ENCODE measurements at regions not wholly inside any gene's neighbourhood (a gene's known extent, or its start where the extent isn't known, plus 50 kb on each side); places are given as distances from the start of the nearest gene placed in this dataset.

GRCh38 chr13:105788530-105788929, 746.9 kb downstream of the EFNB2 start:
- Histone ChIP-seq H3K4me1 (ENCODE audit: insufficient read depth) (no peaks in the 10 kb centered on the region), H3K27ac (no peak overlapping the region), H3K4me3 (no peak overlapping the region), H2AFZ (no peak overlapping the region), H3K9me3 (ENCODE audit: low read depth) (no peaks in the 10 kb centered on the region), H4K20me1 (ENCODE audit: insufficient read depth, poor library complexity, severe bottlenecking) (no peaks in the 10 kb centered on the region), H3K4me2 (no peak overlapping the region), H3K79me2 (no peaks in the 10 kb centered on the region), H3K36me3 (replicated peaks; ENCODE audit: insufficient read depth, low read depth) (no peaks in the 10 kb centered on the region), H3K9me2 (replicated peaks; ENCODE audit: insufficient read depth) (no peaks in the 10 kb centered on the region), H3K27me3 (no peaks in the 10 kb centered on the region)
- WGBS (ENCODE audit: low lambda C conversion rate, missing lambda C conversion rate), result 69% methylated on average over 3 of the region's 3 CpGs
- TF ChIP-seq, protein P1, sequence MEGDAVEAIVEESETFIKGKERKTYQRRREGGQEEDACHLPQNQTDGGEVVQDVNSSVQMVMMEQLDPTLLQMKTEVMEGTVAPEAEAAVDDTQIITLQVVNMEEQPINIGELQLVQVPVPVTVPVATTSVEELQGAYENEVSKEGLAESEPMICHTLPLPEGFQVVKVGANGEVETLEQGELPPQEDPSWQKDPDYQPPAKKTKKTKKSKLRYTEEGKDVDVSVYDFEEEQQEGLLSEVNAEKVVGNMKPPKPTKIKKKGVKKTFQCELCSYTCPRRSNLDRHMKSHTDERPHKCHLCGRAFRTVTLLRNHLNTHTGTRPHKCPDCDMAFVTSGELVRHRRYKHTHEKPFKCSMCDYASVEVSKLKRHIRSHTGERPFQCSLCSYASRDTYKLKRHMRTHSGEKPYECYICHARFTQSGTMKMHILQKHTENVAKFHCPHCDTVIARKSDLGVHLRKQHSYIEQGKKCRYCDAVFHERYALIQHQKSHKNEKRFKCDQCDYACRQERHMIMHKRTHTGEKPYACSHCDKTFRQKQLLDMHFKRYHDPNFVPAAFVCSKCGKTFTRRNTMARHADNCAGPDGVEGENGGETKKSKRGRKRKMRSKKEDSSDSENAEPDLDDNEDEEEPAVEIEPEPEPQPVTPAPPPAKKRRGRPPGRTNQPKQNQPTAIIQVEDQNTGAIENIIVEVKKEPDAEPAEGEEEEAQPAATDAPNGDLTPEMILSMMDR (IDR thresholded peaks at IDR 0.05; ENCODE audit: poor library complexity), result no peak
- TF ChIP-seq EZH2 (IDR thresholded peaks at IDR 0.05; ENCODE audit: borderline replicate concordance) (no peak), EZH2phosphoT487 (IDR thresholded peaks at IDR 0.05; ENCODE audit: low read depth, severe bottlenecking, unreplicated experiment) (no peak)
- DNase-seq (ENCODE audit: low spot score), result no peak

- no peak overlapping the region for H3K4me3 ChIP-seq
- no peaks in the 10 kb centered on the region for H3K9me3 ChIP-seq (ENCODE audit: low read depth)
- no peaks in the 10 kb centered on the region for H3K27me3 ChIP-seq
- no peaks in the 10 kb centered on the region for H4K20me1 ChIP-seq (ENCODE audit: insufficient read depth, poor library complexity, severe bottlenecking)
- 90% methylated on average over 9 of the region's 9 CpGs for WGBS (ENCODE audit: low lambda C conversion rate, missing lambda C conversion rate)
- no peaks in the 10 kb centered on the region for H3K4me1 ChIP-seq (ENCODE audit: insufficient read depth)
- H3K4me2 ChIP-seq, result no peak overlapping the region
- DNase-seq (ENCODE audit: low spot score), result no peak
- no peaks in the 10 kb centered on the region for H3K79me2 ChIP-seq
- H3K27ac ChIP-seq, result no peak overlapping the region
- no peak overlapping the region for H2AFZ ChIP-seq
- H3K9me2 ChIP-seq (replicated peaks; ENCODE audit: insufficient read depth), result no peaks in the 10 kb centered on the region
- TF ChIP-seq EZH2 (IDR thresholded peaks at IDR 0.05; ENCODE audit: borderline replicate concordance), result no peak
- TF ChIP-seq EZH2phosphoT487 (IDR thresholded peaks at IDR 0.05; ENCODE audit: low read depth, severe bottlenecking, unreplicated experiment), result no peak
- TF ChIP-seq, protein P1 (IDR thresholded peaks at IDR 0.05; ENCODE audit: poor library complexity), result no peak
- H3K36me3 ChIP-seq (replicated peaks; ENCODE audit: insufficient read depth, low read depth), result no peaks in the 10 kb centered on the region
Observed at GRCh38 chr13:105787632-105788031, 747.8 kb downstream of the EFNB2 start.

DNA sequence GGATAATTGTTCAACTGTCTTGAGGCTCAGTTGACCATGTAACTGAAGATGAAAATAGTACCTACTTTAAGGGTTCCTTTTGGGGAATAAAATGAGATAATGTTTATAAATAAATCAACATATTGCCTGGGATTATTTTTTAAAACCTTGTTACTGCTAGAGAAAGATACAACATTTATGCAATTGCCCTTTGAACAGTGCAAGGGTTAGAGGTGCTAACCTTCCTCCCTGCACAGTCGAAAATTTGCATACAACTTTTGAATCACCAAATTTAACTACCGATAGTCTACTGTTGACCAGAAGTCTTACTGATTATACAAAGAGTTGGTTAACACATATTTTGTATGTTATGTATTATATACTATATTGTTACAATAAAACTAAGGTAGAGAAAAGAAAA, 750.0 kb downstream of the EFNB2 start:
- no peak for DNase-seq (ENCODE audit: low spot score)
- no peak overlapping the region for H3K4me2 ChIP-seq
- no peak overlapping the region for H3K27ac ChIP-seq
- no peaks in the 10 kb centered on the region for H3K79me2 ChIP-seq
- 93% methylated on average over 2 of the region's 2 CpGs for WGBS (ENCODE audit: low lambda C conversion rate, missing lambda C conversion rate)
- no peaks in the 10 kb centered on the region for H4K20me1 ChIP-seq (ENCODE audit: insufficient read depth, poor library complexity, severe bottlenecking)
- H3K4me1 ChIP-seq (ENCODE audit: insufficient read depth), result no peaks in the 10 kb centered on the region
- no peak overlapping the region for H3K4me3 ChIP-seq
- H3K9me2 ChIP-seq (replicated peaks; ENCODE audit: insufficient read depth), result no peaks in the 10 kb centered on the region
- H2AFZ ChIP-seq, result no peak overlapping the region
- H3K27me3 ChIP-seq, result no peaks in the 10 kb centered on the region
- TF ChIP-seq, protein P1 (IDR thresholded peaks at IDR 0.05; ENCODE audit: poor library complexity), result no peak
- TF ChIP-seq EZH2 (IDR thresholded peaks at IDR 0.05; ENCODE audit: borderline replicate concordance) (no peak), EZH2phosphoT487 (IDR thresholded peaks at IDR 0.05; ENCODE audit: low read depth, severe bottlenecking, unreplicated experiment) (no peak)
- H3K9me3 ChIP-seq (ENCODE audit: low read depth), result no peaks in the 10 kb centered on the region
- no peaks in the 10 kb centered on the region for H3K36me3 ChIP-seq (replicated peaks; ENCODE audit: insufficient read depth, low read depth)

DNA sequence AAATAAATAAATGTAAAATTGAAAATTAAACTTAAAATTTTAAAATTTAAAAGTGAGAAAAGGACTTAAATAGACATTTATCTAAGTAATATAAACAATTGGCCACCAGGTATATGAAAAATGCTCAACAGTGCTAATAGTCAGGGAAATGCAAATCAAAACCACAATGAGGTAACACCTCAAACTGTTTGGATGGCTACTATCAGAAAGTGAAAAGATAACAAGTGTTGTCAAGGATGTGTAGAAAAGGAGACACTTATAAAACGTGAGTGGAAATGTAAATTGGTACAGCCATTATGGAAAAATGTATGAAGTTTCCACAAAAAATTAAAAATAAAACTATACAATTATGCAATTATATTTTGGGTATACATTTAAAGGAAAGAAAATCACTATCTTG, 752.2 kb downstream of the EFNB2 start:
- H4K20me1 ChIP-seq (ENCODE audit: insufficient read depth, poor library complexity, severe bottlenecking), result no peaks in the 10 kb centered on the region
- no peaks in the 10 kb centered on the region for H3K36me3 ChIP-seq (replicated peaks; ENCODE audit: insufficient read depth, low read depth)
- H2AFZ ChIP-seq, result no peak overlapping the region
- no peak overlapping the region for H3K4me3 ChIP-seq
- no peak for DNase-seq (ENCODE audit: low spot score)
- H3K27ac ChIP-seq, result no peak overlapping the region
- no peaks in the 10 kb centered on the region for H3K79me2 ChIP-seq
- no peaks in the 10 kb centered on the region for H3K27me3 ChIP-seq
- no peaks in the 10 kb centered on the region for H3K4me1 ChIP-seq (ENCODE audit: insufficient read depth)
- WGBS (ENCODE audit: low lambda C conversion rate, missing lambda C conversion rate), result 65% methylated on average over 1 of the region's 1 CpG
- H3K9me3 ChIP-seq (ENCODE audit: low read depth), result no peaks in the 10 kb centered on the region
- no peaks in the 10 kb centered on the region for H3K9me2 ChIP-seq (replicated peaks; ENCODE audit: insufficient read depth)
- no peak overlapping the region for H3K4me2 ChIP-seq
- TF ChIP-seq, protein P1 (IDR thresholded peaks at IDR 0.05; ENCODE audit: poor library complexity), result no peak
- TF ChIP-seq EZH2phosphoT487 (IDR thresholded peaks at IDR 0.05; ENCODE audit: low read depth, severe bottlenecking, unreplicated experiment) (no peak), EZH2 (IDR thresholded peaks at IDR 0.05; ENCODE audit: borderline replicate concordance) (no peak)

All from hepatocyte (in vitro differentiated cells).